Fibroblast of skin of left quadriceps (primary cell): ENCODE measurements at regions not wholly inside any gene's neighbourhood (a gene's known extent, or its start where the extent isn't known, plus 50 kb on each side); places are given as distances from the start of the nearest gene placed in this dataset.

Experiments
- DNase-seq, 2 experiments: peaks; one replicate each; pipeline ENCODE4 v3.0.0-alpha.2; 2013; ENCODE audit warnings: low read depth in 2 of 2

DNA sequence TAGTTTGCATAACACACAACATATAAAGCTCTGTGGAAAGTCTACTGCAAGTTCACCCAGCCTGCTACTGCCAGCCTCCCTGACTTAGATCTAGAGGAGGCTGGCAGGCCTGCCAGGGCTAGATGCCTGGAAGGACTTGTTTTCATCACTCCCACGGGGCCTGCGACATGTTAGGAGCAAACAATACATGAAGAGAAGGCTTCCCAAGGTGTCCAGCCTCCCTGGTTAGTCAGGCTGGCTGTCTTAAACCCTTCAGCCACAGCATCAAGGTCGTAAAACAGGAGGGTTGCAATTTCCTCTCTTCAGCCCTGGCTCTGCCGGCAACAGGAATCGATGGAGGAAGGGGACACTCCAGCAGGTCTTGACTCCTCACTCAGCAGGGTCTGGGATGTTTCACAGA is 104.5 kb downstream of the NGF start:
- DNase-seq = no peak

DNA sequence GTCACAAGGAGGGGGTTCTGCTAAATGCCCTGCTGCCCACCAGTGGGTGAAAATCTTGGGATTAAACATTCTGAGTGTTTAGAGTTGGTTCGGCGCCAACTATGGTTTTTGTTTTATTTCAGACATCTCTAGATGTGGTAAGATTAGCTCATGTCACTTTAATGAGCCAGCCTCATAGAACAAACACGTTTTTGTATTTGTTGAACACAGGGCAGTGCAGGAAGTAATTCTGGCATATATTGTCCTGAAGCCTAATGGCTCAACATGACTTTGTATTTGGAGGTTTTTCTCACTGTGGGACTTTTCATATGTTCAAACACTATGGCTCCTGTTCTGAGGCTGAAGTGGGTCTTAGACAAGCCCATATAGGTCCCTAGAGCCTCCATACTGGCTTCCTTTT is 107.8 kb downstream of the NGF start:
- no peak for DNase-seq

DNA sequence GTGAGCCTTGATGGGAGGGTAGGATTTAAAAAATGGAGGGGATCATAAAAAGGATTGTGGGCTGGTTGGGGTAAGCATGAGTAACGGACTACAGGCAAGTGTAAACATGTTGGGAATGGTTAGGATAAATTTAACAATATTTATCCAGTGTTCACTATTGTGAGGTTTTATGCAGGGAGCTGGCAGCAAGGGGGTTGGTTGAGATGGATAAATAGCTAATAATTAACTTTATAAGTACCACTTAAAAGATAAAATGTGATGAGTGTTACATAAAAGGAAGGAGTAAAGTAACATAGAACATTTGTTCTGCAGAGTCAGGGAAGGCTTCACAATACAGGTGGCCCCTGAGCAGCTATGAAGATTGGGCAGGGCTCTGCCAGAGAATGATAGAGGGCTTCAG is 109.0 kb downstream of the NGF start:
- no peak for DNase-seq

DNA sequence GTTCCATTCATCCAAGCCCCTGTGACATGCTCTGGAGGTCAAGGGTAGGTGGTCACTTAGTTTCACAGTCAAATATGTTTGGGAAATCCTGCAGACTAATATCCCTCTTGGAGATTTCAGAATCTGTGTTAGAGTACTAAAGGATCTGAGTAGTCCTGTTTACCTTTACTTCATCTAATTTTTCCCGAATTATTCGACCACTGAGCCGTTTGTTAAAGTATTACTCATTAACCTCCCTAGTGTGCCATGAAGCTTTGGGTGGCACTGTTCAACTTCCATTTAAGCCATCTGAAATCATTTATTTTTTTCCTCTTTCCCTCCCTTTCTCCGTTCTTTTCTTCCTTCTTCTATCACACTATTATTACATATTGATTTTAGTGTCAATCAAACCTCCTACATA is 109.9 kb downstream of the NGF start:
- DNase-seq = no peak

DNA sequence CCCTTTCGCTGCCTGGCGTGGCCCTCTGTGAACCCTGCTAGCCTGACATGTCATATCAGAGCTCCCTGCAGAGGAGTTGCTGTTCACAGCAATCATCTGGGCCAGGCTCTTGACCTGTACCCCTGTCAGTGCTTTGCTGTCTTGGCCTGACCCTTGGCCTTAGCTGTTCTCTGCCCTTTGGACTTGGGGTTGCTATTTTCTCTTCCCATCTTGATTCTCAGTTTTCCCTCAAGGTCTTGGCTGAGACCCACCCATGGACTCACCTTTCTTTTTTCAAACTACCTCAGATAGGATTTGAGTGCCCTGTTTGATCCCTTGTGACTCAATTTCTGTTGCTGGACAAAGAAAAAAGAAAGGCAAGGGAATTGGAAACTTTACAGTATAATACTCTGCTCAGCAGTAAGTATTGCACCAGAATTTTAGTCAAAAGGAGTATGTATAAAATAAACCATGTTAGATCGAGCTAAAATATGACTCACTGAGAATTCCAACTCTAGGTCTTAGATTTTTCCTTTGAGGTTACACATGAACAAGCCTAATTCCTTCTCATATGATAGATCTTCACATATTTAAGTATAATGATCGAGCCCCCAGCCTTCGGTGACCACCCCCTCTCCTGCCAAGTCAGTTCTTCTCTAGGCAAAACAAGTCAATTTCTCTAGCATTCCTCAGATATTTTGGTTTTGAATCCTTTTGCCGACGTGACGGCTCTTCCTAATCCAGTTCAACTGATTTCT is 110.5 kb downstream of the NGF start:
- DNase-seq = peak; percentile 83 to 84

DNA sequence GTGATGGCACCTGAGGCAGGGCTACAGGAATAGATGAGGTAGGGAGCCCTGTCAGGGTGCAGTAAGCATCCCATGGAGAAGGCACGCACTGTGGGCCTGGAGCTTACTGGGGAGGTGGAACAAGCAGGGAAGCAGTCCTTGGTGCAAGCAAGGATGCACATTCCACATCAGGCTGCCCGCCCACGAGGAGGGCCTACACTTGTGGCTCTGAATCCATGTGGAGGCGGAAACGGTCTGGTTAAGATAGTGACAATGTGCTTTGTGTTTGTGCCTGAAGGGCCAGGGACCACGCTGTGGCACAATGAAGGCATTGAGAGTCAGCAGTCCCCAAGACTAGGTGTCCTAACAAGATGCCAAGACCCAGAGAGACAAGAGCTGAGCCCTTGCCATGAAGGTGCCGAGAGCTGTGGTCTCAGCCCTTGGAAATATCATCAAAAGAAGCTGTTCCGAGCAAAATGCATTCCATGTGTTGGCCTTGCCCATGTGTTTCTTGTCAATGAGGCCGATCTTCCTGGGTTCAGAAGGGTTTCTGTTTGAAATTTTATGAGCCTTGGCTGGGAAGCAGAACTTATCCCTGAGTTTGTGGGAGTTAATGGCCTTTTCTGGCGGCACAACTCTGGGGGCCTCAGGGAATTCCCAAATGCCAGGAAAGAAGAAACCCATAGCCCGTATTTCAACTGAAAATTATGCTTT is 111.9 kb downstream of the NGF start:
- peak in 1 of 2 experiments; percentile 41 for DNase-seq

DNA sequence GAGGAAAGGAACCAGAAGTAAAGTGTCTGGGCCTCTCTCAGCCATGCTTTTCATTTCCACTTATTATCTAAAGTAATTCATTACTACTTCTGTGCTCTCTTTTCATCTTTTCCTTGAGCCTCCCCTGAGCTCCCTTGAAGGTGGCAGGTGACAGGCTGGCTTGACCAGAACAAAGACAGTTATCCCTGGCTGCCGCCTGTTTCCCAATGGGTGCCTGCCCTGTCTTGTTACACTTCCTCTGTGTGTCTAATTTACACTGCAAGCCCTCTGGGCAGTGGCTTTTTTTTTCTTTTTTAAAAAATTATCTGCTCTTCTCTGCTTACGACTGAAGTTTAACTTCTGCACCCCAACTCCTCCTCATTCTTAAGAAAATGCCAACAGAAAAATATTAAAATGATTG is 113.4 kb downstream of the NGF start:
- DNase-seq = no peak

DNA sequence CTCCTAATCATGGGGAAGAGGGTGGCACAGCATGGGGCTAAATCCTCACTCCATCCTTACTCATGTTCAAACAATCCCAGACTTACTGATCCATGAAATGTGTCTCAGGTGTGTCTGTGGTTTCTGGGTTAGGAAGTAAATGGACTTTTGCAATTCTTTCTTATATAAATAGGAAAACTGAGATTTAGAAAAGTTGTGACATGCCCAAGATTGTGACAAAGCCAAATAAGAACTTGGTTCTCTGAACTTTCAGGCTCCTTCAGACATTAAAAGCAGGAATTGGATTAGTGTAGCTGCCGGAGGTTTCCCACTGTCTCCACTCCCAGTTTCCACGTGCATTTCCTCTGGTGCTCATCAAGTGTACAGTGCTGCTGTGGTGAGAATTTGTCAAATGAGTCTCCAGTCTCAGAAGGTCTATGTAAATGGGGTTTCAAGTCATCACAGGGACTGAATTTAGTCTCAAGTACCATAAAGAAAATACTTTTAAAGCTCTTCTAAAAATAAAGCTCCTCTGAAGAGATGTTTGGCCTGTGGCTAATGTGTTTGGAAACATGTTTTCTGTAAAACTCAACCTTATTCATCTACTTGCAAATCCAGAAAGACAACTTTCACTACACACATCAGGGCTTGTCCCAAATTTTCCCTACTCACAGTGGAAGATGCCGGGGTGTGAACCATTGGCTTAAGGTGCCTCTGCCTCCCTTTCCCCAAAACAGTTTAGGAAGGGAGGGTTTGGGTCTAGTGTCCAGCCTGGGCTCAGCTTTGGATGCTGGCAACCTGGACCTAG is 115.2 kb downstream of the NGF start:
- no peak for DNase-seq

DNA sequence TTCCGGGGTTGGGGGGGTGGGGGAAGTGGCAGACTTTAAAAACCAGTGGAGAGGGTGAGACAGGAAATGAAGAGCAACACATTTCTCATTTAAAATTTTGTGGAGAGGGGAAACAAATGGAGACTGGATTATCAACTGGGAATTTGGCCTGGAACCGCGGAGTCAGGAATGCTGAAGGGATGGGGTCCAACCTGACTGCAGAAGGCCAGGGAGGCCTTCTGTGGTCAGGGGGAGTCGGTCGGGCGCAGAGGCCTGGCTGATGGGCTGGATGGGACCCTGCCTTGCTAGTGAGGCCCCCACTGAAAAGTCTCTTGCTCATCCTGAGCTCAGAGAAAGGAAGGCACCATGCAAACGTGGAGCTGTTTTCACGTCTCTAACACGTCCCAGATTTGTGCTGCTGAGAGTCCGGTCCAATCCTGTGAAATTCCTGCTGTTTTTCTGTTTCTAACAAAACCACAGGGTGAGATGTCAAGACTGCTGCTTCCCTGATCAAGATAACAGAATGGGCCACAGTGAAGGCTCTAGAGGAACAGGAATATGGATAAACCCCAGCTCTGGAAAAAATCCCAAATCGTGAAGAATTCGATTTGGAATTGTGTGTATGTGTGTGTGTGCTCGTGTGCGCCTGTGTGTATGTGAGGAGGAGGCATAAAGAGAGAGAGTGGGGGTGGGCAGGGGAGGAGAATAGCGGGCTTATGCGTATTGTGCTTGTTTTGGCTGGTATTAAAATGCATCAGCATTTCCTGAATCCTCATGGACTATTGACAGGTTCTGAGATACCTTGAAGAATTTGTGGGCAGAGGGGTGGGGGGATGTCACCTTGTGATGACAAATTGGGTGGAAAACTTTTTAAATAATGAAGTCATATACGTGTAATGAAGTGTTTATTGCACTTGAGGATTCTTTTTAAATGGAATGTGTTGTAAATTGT is 117.4 kb downstream of the NGF start:
- no peak for DNase-seq

DNA sequence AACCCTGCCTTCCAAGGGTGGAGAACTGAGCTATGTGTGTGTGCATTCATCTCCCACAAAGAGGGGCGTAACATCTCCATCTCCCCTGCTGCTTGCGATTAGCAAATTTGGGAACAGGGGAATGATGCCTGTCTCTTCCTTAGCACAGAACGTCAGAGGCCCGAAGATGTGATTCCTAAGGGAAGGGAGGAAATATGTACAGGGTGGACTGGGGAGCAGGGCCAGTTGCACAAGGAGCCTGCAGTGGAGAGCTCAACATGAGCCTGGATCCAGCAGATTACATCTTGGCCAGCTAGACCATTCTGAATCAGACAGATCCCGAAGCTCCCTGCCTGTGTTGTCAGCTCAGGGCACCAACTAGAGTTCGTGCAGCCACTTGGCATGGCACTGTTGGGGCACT is 118.1 kb downstream of the NGF start:
- no peak for DNase-seq

DNA sequence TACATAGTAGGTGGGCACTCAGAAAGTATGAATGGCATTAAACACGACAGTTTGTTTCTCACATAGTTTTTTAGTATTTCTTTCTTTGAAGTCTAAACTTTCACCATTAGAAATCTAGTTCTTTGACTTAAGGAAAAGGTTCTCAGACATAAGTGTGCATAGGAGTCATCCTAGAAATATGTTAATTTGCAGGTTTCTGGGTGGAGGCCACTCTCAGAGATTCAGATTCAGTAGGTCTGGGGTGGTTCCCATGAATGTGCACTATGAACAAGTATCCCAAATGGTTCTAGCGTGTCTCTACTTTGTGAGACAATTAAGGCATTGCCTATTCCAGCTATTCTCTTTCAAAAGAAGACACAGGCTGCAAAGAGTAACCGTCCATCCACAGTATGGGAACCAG is 119.3 kb downstream of the NGF start:
- no peak for DNase-seq

DNA sequence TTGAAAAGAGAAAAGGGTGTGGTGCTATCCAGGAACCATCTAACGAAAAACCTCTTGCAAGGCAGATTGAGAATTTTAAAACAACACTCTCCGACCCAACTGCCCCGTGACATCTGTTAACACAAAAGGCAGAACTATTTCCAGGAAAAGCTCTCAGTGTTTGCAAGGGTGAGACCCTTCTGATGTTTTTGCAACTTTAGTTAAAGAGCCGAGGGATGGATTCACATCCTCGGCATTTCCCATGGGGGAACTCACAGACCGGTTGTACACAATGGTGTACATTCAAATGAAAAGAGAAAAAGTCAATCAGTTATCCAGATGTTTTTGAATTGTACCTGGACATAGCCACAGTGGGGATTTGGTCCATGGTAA is 120.0 kb downstream of the NGF start:
- no peak for DNase-seq

DNA sequence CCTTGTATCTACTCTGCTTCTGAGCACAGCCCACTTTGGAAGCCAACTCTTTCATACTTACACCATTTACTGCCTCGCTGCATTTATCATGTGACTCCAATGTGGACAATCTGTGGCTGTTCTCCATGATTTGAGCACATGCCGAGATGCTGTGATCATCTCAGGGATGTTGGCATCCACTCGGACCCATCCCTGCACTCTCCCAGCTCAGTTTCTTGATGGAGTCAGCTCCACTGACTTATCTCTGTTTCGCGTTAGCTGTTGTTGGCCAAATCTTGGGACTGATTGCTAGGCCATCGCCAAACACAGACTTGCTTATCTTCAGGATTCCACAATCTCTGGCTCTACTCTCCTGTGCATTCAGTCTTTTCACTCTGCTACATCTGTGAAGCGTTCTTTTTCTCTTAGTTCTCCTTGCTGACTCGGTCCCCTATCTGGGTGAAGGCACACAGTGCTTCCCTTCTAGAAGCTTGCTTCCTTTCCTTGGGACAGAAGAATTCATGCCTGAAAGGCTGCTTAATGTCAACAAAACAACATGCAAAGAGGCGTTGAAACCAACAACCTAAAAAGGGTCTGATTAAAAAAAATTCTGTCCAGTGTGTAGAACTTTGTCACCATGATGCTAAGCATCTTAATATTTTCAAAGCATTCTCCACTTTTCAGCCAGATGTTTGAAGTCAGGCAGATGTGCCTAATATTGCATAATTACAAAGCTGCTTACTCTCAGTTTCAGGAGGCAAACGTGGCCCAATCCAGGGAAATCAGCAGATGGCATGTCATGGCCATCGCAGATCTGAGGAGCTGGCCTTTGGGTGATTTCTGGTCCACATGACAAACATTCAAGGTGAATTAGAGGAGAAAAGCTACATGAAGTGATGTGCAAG is 120.7 kb downstream of the NGF start:
- DNase-seq = no peak

DNA sequence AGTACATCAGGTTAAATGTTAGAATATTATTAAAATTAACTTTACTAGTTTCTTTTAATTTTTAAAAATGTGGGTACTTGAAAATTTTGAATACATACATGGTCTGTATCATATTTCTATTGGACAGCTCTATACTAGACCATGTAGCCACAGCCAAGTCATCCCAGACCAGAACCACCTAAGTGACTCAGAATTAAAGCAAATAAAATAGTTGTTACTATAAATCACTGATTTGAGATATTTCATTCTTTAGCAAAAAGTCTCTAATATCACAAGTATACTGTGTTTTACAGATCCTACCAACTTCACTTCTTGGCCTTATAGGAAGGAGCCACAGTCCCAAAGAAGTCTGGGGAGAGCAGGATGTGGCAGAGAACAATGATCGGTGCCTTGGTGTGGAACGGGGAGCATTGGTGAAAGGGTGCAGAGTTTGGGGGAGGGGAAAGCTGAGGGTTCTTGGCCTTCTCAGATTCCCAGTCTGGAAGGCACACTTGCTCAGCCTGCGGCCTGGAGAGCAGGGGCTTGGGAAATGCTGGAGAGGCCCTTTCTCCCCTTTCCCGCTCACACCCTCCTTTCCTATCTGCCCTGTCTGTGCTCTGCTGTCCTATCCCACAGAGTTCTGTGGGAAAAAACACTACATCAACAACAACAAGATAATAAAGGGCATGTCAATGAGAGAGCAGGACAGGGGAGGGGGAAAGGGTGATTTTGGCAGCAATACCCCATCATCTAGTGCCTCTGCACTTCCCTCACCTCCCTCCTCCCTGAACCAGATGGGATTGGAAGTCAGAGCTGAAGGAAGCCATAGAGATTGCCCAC is 122.1 kb downstream of the NGF start:
- DNase-seq = no peak

DNA sequence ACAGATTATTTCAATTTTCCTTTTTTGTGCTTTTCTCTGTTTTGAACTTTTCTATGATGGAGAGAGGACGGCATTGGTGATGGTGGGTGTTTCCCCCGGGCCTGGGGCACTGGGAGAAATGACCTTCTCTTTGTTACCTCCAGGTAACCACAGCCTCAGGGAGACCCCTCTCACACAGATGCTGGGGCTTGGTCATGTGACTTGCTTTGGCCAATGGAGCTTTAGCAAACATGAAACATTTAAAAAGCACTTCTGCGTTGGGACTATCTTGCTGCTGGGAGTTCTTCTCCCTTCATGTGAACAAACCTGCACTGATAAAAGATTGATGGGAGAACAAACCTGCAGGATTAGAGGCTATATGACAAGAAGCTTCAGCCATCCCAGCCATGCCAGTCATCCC is 122.9 kb downstream of the NGF start:
- DNase-seq = no peak

DNA sequence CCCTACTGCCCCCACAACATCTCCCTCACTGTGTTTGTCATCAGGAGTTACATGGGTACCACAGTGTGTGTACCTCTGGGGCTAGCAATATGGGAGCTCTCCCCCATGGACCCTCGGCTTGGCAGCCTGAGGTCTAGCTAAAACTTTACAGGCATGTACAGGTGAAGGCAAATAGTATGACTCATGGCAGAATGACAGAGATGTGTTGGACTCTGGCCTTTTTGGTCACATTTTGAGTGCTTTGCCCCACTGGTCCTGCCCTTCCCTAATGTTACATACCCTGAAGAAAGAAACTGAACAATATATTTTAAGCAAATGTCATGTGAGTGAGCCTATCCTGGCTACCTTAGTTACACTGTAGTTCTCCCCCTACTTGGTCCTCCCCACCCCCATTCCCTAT is 124.0 kb downstream of the NGF start:
- no peak for DNase-seq

DNA sequence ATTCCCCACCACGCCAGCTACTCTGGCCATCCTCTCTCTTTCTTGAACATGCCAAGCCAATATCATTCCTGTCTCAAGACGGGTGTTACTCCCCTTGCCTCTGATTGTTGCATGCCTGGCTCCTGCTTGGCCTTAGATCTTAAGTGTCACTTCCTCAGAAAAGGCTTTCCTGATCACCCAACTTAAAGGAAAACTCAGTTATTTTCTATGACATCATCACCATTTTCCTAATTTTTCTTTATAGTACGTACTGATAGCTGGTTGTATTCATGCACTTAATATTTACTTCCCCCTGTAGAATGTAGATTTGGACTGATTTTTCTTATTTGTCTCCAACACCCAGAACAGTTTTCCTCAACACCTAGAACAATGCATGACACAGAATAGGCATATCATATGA is 123.8 kb upstream of the TSPAN2 start:
- DNase-seq = no peak

DNA sequence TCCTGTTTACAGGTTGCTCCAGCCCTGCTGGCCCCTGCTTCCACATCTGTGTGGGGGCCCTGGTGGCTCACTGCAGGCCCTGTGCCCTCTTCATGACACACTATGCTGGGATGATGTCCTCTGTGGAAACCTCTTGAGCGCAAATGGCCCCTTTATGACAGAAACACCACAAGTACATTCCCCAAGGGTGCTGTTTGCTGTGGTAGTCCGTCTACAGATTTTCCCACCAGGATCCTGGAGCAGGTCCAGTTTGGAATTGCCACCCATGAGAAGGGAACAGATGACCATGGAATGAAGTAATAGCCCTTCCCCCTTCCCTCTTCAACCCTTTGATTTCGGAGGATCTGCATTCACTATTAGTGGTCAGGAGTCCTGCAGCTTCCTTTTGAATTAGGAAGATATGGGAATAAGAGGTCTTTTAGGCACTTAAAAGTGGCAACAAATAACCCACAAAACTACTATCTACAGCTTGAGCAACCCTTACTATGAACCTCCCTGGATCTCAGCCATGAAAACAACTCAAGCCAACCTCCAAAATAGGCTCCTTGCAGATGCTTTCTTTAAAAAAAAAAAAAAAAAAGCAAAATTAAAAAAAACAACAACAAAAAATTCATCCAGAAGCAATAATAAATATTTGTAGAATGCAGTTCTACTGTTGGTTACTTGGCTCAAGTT is 121.9 kb upstream of the TSPAN2 start:
- no peak for DNase-seq

DNA sequence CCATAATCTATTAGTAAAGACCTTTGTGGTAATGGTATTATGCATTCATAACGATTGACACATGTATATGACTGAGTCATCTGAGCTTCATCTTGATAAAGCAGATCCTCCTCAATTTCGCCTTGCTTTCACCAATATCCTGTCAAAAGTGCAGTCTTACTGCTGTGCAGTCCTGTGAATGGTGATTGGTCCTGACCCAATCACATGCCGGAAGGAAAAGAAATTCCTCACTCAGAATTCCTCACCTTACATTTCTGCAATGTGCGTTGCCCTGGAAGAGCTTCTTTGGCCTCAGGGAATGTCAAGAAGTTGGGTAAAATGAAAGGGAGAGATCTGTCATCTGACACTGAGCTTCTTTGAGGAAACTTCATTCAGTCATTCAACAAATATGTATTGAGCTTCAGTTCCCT is 121.0 kb upstream of the TSPAN2 start:
- DNase-seq = no peak
